ENCODE measurements at regions not wholly inside any gene's neighbourhood (a gene's known extent, or its start where the extent isn't known, plus 50 kb on each side); places are given as distances from the start of the nearest gene placed in this dataset.

- no peak overlapping the region for H3K4me3 Mint-ChIP-seq (ENCODE audit: low read depth)
- H3K27me3 Mint-ChIP-seq (ENCODE audit: low read depth) = no peaks in the 10 kb centered on the region
- DNase-seq (ENCODE audit: low spot score) = no peak
- H3K9me3 Mint-ChIP-seq = no peaks in the 10 kb centered on the region
- intact Hi-C loops (cut with micrococcal nuclease) = no loop called here
- H3K36me3 Mint-ChIP-seq (ENCODE audit: low read depth) = no peaks in the 10 kb centered on the region
- H3K4me1 Mint-ChIP-seq (ENCODE audit: low read depth) = no peaks in the 10 kb centered on the region
- no peak overlapping the region for H3K27ac Mint-ChIP-seq
Observed at GRCh38 chr4:11009281-11009680, 324.7 kb upstream of the CLNK start.

- Mint-ChIP-seq H3K4me3 (ENCODE audit: low read depth) (no peak overlapping the region), H3K9me3 (no peaks in the 10 kb centered on the region), H3K4me1 (ENCODE audit: low read depth) (no peaks in the 10 kb centered on the region), H3K36me3 (ENCODE audit: low read depth) (no peaks in the 10 kb centered on the region), H3K27ac (no peak overlapping the region), H3K27me3 (ENCODE audit: low read depth) (no peaks in the 10 kb centered on the region)
- DNase-seq (ENCODE audit: low spot score) = no peak
- intact Hi-C loops (cut with micrococcal nuclease) = no loop called here
Observed at GRCh38 chr4:11005300-11005699, 320.7 kb upstream of the CLNK start.

DNA sequence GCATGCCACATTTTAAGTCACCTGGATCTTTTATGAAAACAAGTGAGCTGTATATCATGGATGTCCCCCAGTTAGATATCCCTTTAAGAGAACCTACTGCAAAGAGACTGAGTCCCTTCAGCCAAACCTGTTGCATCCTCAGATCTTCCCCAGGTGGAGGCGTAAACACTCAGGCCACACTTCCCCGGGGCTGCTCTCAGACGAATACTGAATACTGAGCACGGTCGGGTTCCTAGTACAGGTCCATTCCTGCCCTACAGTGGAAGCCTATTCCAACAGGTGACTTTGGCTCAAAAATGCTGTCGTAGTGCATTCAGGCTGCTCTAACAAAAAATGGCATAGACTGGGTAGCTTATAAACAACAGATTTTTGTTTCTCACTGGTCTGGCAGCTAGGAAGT lies 320.2 kb upstream of the CLNK start:
- no peaks in the 10 kb centered on the region for H3K4me1 Mint-ChIP-seq (ENCODE audit: low read depth)
- no peaks in the 10 kb centered on the region for H3K27me3 Mint-ChIP-seq (ENCODE audit: low read depth)
- no peak for DNase-seq (ENCODE audit: low spot score)
- no peak overlapping the region for H3K4me3 Mint-ChIP-seq (ENCODE audit: low read depth)
- no peaks in the 10 kb centered on the region for H3K9me3 Mint-ChIP-seq
- no peaks in the 10 kb centered on the region for H3K36me3 Mint-ChIP-seq (ENCODE audit: low read depth)
- H3K27ac Mint-ChIP-seq = no peak overlapping the region
- intact Hi-C loops (cut with micrococcal nuclease) = no loop called here

DNA sequence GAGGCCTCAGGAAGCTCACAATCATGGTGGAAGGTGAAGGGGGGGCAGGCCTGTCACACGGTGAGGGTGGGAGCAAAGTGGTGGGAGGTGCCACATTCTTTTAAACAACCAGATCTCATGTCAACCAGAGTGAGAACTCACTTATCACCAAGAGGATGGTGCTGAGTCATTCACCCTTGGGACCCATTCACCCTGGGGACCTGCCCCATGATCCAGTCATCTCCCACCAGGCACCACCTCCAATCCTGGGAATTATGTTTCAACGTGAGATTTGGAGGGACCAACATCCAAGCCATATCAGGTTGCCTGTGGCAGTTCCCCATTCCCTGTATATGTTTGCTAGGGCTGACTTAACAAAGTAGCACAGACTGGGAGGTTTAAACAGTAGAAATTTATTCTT lies 318.4 kb upstream of the CLNK start:
- H3K27me3 Mint-ChIP-seq (ENCODE audit: low read depth) = no peaks in the 10 kb centered on the region
- no peak overlapping the region for H3K4me3 Mint-ChIP-seq (ENCODE audit: low read depth)
- intact Hi-C loops (cut with micrococcal nuclease) = no loop called here
- H3K9me3 Mint-ChIP-seq = no peaks in the 10 kb centered on the region
- no peaks in the 10 kb centered on the region for H3K36me3 Mint-ChIP-seq (ENCODE audit: low read depth)
- H3K4me1 Mint-ChIP-seq (ENCODE audit: low read depth) = no peaks in the 10 kb centered on the region
- no peak overlapping the region for H3K27ac Mint-ChIP-seq
- DNase-seq (ENCODE audit: low spot score) = no peak

DNA sequence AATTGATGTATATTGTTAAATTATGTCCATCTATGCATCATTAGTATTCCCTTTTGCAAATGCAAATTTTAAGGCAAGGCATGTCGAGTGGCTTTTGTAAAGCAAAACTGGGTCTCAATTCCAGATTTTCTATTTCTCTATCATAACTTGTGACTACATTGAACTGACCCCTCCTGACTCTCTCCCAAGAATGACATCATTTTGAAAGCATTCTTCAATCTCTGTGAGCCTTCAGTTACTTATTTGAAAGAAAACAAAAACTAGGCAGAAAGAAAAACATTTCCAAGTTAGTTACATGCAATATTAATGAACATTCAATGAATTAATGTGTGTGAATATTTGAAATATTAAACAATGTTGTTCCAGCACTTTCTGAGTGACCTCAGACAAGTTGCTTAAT lies 314.3 kb upstream of the CLNK start:
- H3K4me1 Mint-ChIP-seq (ENCODE audit: low read depth) = no peaks in the 10 kb centered on the region
- no peak for DNase-seq (ENCODE audit: low spot score)
- intact Hi-C loops (cut with micrococcal nuclease) = no loop called here
- no peak overlapping the region for H3K27ac Mint-ChIP-seq
- H3K4me3 Mint-ChIP-seq (ENCODE audit: low read depth) = no peak overlapping the region
- H3K9me3 Mint-ChIP-seq = no peaks in the 10 kb centered on the region
- no peaks in the 10 kb centered on the region for H3K36me3 Mint-ChIP-seq (ENCODE audit: low read depth)
- no peaks in the 10 kb centered on the region for H3K27me3 Mint-ChIP-seq (ENCODE audit: low read depth)

DNA sequence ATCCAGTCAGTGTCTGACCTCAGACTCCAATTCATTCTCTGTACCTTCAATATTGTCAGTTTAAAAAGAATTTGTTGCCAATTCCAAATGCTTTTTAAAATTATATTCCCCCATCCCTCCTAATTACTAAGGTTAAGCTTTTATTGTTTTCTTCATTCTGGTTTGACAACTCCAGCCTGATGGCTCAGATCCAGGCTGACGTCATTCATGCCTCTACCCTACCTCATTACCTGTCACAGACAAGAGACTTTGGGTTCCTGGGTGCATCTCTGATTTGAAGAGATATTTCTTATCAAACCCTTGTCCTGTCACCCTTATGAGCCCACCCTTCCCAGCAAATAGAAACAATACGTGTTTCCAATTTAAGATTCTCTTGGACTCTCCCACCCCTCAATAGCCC lies 300.2 kb upstream of the CLNK start:
- Mint-ChIP-seq H3K36me3 (ENCODE audit: low read depth) (no peaks in the 10 kb centered on the region), H3K9me3 (no peaks in the 10 kb centered on the region), H3K4me3 (ENCODE audit: low read depth) (no peak overlapping the region), H3K27ac (no peak overlapping the region), H3K27me3 (ENCODE audit: low read depth) (peaks cover 2% of the 10 kb centered on the region), H3K4me1 (ENCODE audit: low read depth) (peaks cover 8% of the 10 kb centered on the region)
- DNase-seq (ENCODE audit: low spot score) = no peak
- intact Hi-C loops (cut with micrococcal nuclease) = no loop called here

DNA sequence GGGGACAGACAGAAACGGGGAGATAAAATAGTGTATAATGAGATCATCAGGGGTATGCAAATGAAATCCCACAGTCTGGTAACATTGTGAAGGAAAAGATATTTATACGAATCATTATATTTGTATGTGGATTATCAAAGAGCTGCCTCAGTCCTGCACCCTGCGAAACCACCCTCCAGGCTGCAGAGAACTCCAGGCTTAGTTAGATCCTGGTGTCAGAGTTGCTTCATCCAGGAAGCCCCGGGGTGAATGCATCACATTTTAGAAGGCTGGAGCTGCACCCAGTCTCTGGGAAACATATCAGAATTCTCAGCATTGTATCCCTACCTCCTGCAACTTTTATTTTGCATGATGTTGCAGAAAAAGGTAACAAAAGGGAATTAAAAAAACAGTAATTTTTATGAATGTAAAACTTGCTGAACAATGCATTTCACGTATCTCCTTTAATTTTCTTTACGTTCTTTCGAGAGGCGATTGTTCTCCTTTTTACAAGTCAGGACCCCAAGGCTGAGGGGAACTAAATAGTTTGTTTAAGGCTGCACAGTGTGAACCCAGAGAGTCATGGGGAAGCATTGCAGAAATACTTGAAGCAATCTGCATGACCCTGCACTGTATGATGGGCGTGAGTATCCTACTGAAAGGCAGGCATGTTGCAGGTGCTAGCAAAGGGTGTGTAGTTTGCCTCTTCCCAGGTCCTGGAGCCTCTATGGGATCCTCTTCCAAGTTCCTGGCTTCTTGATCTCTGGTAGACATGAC lies 299.5 kb upstream of the CLNK start:
- Mint-ChIP-seq H3K9me3 (no peaks in the 10 kb centered on the region), H3K27me3 (ENCODE audit: low read depth) (peaks cover 2% of the 10 kb centered on the region), H3K36me3 (ENCODE audit: low read depth) (no peaks in the 10 kb centered on the region), H3K27ac (no peak overlapping the region), H3K4me3 (ENCODE audit: low read depth) (no peak overlapping the region), H3K4me1 (ENCODE audit: low read depth) (peaks cover 8% of the 10 kb centered on the region)
- DNase-seq (ENCODE audit: low spot score) = no peak
- intact Hi-C loops (cut with micrococcal nuclease) = no loop called here

DNA sequence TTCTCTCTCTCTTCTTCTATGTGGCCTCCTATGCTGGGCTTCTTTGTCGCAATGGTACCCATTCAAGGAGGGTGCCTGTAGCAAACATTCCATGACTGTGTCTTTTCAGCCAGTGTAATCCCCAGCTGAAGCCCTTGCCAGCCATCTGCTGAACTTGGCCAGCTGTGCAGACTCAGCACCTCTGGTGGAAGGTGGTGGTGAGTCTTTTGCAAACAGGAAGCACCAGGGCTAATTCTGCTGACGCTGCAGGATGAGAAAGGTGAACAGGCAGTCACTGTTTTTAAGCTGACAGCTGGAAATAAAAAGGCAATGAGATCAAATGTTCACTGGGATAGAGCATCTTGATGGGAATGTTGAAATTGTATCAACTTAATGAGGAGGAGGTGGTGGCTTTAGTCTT lies 298.7 kb upstream of the CLNK start:
- H3K9me3 Mint-ChIP-seq = no peaks in the 10 kb centered on the region
- DNase-seq (ENCODE audit: low spot score) = no peak
- no peaks in the 10 kb centered on the region for H3K36me3 Mint-ChIP-seq (ENCODE audit: low read depth)

DNA sequence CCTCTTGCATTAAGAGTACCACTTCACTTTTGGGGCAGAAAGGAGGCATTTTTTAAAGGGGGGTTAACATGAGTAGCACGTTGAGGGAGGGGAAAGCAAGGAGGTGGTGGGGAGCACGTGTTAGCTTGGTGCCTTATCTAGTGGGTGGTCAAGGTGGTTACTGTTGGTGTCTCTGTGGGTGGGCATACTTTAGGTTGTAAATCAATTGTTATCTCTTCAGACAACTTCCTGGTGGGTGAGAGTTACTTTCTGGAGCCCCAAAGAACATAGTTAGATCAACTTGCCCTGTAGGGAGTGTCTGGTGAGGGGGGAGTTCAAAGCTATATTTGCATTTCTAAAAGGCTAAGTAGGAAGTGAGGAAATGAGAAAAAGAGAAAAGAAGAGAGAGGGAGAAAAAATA lies 297.7 kb upstream of the CLNK start:
- H3K4me3 Mint-ChIP-seq (ENCODE audit: low read depth) = no peak overlapping the region

More for the DNA sequence above, 298.7 kb upstream of the CLNK start:
- intact Hi-C loops (cut with micrococcal nuclease) = no loop called here
- peaks cover 2% of the 10 kb centered on the region for H3K27me3 Mint-ChIP-seq (ENCODE audit: low read depth)
- H3K27ac Mint-ChIP-seq = no peak overlapping the region
- no peak overlapping the region for H3K4me3 Mint-ChIP-seq (ENCODE audit: low read depth)
- H3K4me1 Mint-ChIP-seq (ENCODE audit: low read depth) = peaks cover 8% of the 10 kb centered on the region

DNA sequence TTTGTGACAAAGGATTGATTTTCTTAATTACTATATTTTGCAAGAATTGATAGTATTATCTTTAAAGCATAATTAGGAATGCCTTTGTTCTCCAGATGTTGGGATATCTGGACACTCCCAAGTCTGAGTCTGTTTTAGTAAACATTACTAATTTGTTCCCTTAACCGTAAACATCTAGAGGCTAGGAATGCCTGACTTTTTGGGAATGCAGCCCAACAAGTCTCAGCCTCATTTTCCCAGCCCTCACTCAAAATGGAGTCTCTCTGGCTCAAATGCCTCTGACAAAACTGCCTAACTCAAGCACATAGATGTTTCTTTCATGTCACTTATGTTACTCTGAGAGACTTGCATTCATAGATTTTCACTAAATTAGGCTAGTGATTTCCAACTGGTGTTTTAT lies 297.0 kb upstream of the CLNK start:
- intact Hi-C loops (cut with micrococcal nuclease) = no loop called here
- Mint-ChIP-seq H3K9me3 (no peaks in the 10 kb centered on the region), H3K4me3 (ENCODE audit: low read depth) (no peak overlapping the region), H3K27me3 (ENCODE audit: low read depth) (peaks cover 2% of the 10 kb centered on the region), H3K27ac (no peak overlapping the region), H3K36me3 (ENCODE audit: low read depth) (no peaks in the 10 kb centered on the region), H3K4me1 (ENCODE audit: low read depth) (peaks cover 8% of the 10 kb centered on the region)
- DNase-seq (ENCODE audit: low spot score) = no peak

More for the DNA sequence above, 297.7 kb upstream of the CLNK start:
- no peak for DNase-seq (ENCODE audit: low spot score)
- H3K36me3 Mint-ChIP-seq (ENCODE audit: low read depth) = no peaks in the 10 kb centered on the region
- H3K9me3 Mint-ChIP-seq = no peaks in the 10 kb centered on the region
- no peak overlapping the region for H3K27ac Mint-ChIP-seq
- H3K27me3 Mint-ChIP-seq (ENCODE audit: low read depth) = peaks cover 2% of the 10 kb centered on the region
- H3K4me1 Mint-ChIP-seq (ENCODE audit: low read depth) = peaks cover 8% of the 10 kb centered on the region
- intact Hi-C loops (cut with micrococcal nuclease) = no loop called here

- Mint-ChIP-seq H3K27ac (no peak overlapping the region), H3K4me1 (ENCODE audit: low read depth) (peaks cover 8% of the 10 kb centered on the region), H3K4me3 (ENCODE audit: low read depth) (no peak overlapping the region), H3K9me3 (no peaks in the 10 kb centered on the region), H3K27me3 (ENCODE audit: low read depth) (peaks cover 2% of the 10 kb centered on the region), H3K36me3 (ENCODE audit: low read depth) (no peaks in the 10 kb centered on the region)
- DNase-seq (ENCODE audit: low spot score) = no peak
- intact Hi-C loops (cut with micrococcal nuclease) = no loop called here
Observed at GRCh38 chr4:10981096-10981495, 296.5 kb upstream of the CLNK start.

DNA sequence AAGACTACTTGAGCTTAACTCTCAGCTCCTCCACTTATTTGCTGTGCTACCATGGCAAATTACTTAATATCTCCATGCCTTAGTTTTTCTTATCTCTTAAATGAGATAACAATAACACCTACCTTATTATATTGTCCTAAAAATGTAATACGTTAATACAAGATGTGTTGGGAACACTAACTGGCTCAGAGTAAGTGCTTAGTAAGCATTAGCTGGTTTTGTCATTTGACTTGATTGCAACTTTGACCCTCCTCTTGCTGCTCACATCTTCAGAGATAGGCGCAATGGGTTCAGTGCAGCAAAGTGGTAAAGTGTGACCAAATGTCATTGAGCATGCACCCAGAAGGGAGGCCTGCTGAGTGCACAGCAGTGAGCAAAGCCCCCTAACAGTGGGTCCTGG lies 294.5 kb upstream of the CLNK start:
- Mint-ChIP-seq H3K27ac (no peak overlapping the region), H3K4me3 (ENCODE audit: low read depth) (no peak overlapping the region), H3K4me1 (ENCODE audit: low read depth) (peaks cover 8% of the 10 kb centered on the region), H3K9me3 (peaks cover 5% of the 10 kb centered on the region), H3K36me3 (ENCODE audit: low read depth) (no peaks in the 10 kb centered on the region), H3K27me3 (ENCODE audit: low read depth) (peaks cover 2% of the 10 kb centered on the region)
- intact Hi-C loops (cut with micrococcal nuclease) = no loop called here
- DNase-seq (ENCODE audit: low spot score) = no peak

- Mint-ChIP-seq H3K4me3 (ENCODE audit: low read depth) (no peak overlapping the region), H3K9me3 (peaks cover 5% of the 10 kb centered on the region), H3K27ac (no peak overlapping the region), H3K4me1 (ENCODE audit: low read depth) (no peaks in the 10 kb centered on the region), H3K36me3 (ENCODE audit: low read depth) (no peaks in the 10 kb centered on the region), H3K27me3 (ENCODE audit: low read depth) (peaks cover 2% of the 10 kb centered on the region)
- intact Hi-C loops (cut with micrococcal nuclease) = no loop called here
- no peak for DNase-seq (ENCODE audit: low spot score)
Observed at GRCh38 chr4:10977534-10977933, 293.0 kb upstream of the CLNK start.

GRCh38 chr4:10974371-10974770 lies 289.8 kb upstream of the CLNK start:
- Mint-ChIP-seq H3K4me1 (ENCODE audit: low read depth) (no peaks in the 10 kb centered on the region), H3K27me3 (ENCODE audit: low read depth) (no peaks in the 10 kb centered on the region), H3K9me3 (peaks cover 5% of the 10 kb centered on the region), H3K27ac (no peak overlapping the region), H3K4me3 (ENCODE audit: low read depth) (no peak overlapping the region), H3K36me3 (ENCODE audit: low read depth) (no peaks in the 10 kb centered on the region)
- intact Hi-C loops (cut with micrococcal nuclease) = no loop called here
- DNase-seq (ENCODE audit: low spot score) = no peak

All from activated T-helper 2 cell treated with anti-CD3 and anti-CD28 coated beads, Interferon-gamma antibody, Interleukin-2, Interleukin-4, amounts not matched to agents 10 μg/mL and 5 μg/mL and 100 μg/mL, durations not matched to agents 14 hours and 24 hours and 36 hours (primary cell).